SK-N-MC (cell line): ENCODE measurements at regions not wholly inside any gene's neighbourhood (a gene's known extent, or its start where the extent isn't known, plus 50 kb on each side); places are given as distances from the start of the nearest gene placed in this dataset.

ENCODE experiments used
- DNase-seq: peaks from one replicate; pipeline ENCODE4 v3.0.0-alpha.2; 2011; ENCODE audit warnings: low read depth, low spot score
- H3K27ac ChIP-seq: fragments of 200-600 bp; sonication (generic); 2 replicates; pipeline ENCODE4 v1.5.1; 2016; ENCODE audit warnings: mixed run types
- H3K36me3 ChIP-seq: fragments of 200-600 bp; sonication (generic); 2 replicates; pipeline ENCODE4 v1.6.1; 2017; ENCODE audit warnings: antibody characterized with exemption, low read length, mixed read lengths; ENCODE audit not compliant: insufficient read depth
- H3K4me3 ChIP-seq: fragments of 200-600 bp; sonication (generic); 2 replicates; pipeline ENCODE4 v1.5.1; 2016
- H3K9ac ChIP-seq: fragments of 200-600 bp; sonication (generic); 2 replicates; pipeline ENCODE4 v1.8.0; 2017; ENCODE audit warnings: mixed run types, mixed read lengths; ENCODE audit not compliant: insufficient read length
- H3K9me3 ChIP-seq: fragments of 200-600 bp; sonication (generic); 2 replicates; pipeline ENCODE4 v1.6.1; 2017; ENCODE audit warnings: low read depth, mild to moderate bottlenecking, antibody characterized with exemption, low read length, moderate library complexity, mixed read lengths
- EZH2 ChIP-seq: fragments of 200-600 bp; sonication (generic); IDR thresholded peaks from one replicate; pipeline ENCODE4 v1.6.1; 2017; ENCODE audit warnings: antibody characterized with exemption
- FOXP2 ChIP-seq: optimal IDR thresholded peaks from 2 replicates; pipeline ENCODE3; 2011; ENCODE audit warnings: mild to moderate bottlenecking, moderate library complexity; ENCODE audit not compliant: insufficient read depth; ENCODE audit errors: extremely low read length, control extremely low read depth
- POLR2AphosphoS5 ChIP-seq: IDR thresholded peaks from 2 replicates; pipeline ENCODE4 v1.6.1; 2012; ENCODE audit warnings: mild to moderate bottlenecking, low read depth, low read length, borderline replicate concordance

DNA sequence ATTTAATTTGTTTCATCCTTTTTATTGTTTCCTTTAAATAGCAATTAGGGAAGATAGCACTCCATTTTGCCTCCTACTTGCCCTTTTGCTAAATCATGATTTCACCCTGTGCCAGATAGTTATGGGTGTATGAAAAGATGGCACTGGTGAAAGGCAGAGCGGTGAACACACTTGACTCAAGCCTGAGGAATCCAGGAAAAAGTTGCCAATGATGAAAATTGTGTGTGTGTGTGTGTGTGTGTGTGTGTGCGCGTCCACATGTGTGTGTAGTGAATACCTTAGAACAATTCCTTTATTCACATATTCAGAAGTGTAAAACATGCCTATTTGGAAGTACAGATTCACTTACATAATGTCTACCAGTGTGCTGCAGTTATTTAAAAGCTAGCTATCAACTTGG, 123.8 kb downstream of the PTCSC3 start:
- no peak overlapping the region for H3K27ac ChIP-seq
- H3K9me3 ChIP-seq = no peaks in the 10 kb centered on the region
- no peak for TF ChIP-seq EZH2
- TF ChIP-seq POLR2AphosphoS5 = no peak
- no peak for TF ChIP-seq FOXP2
- no peak for DNase-seq
- no peak overlapping the region for H3K4me3 ChIP-seq
- H3K9ac ChIP-seq = no peak overlapping the region
- no peaks in the 10 kb centered on the region for H3K36me3 ChIP-seq

DNA sequence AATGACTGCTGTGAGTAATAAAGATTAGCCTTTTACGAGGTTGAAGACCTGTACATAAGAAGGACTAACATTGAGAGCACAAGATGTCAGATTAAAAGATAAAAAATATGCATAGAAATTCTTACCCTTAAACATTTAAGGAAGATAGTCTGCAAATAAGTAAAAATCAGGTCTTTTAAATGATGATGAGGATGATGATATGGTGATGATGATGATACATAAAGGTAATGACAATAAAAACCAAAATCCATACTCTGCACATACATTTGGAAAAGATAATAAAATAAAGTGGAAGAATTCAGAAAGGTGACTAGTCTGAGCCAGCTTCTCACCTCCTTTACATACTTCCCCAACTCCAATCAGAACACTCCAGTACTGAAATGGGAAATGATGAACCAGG, 124.5 kb downstream of the PTCSC3 start:
- Histone ChIP-seq H3K27ac (no peak overlapping the region), H3K9me3 (no peaks in the 10 kb centered on the region), H3K4me3 (no peak overlapping the region), H3K36me3 (no peaks in the 10 kb centered on the region), H3K9ac (no peak overlapping the region)
- no peak for DNase-seq
- TF ChIP-seq FOXP2 (no peak), POLR2AphosphoS5 (no peak), EZH2 (no peak)

DNA sequence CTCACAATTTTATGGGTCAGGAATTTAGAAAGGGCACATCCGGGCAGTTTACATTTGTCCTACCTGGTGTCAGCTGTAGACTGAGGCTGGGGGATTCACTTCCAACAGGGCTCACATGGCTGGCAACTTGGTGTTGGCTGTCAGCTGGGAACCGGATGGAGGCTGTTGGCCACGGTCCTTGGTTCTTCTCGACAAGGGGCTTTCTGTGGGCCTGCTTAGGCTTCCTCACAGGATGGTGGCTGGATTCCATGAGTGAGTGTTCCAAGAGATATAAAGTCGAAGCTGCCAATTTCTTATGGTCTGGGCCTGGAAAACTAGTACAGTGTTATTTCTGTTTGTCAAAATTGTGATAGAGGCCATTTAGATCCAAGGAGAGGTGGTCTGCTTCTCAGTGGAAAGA, 127.9 kb downstream of the PTCSC3 start:
- no peaks in the 10 kb centered on the region for H3K36me3 ChIP-seq
- H3K9me3 ChIP-seq = no peaks in the 10 kb centered on the region
- H3K27ac ChIP-seq = no peak overlapping the region
- TF ChIP-seq FOXP2 (no peak), EZH2 (no peak), POLR2AphosphoS5 (no peak)
- no peak overlapping the region for H3K9ac ChIP-seq
- no peak overlapping the region for H3K4me3 ChIP-seq
- DNase-seq = no peak

DNA sequence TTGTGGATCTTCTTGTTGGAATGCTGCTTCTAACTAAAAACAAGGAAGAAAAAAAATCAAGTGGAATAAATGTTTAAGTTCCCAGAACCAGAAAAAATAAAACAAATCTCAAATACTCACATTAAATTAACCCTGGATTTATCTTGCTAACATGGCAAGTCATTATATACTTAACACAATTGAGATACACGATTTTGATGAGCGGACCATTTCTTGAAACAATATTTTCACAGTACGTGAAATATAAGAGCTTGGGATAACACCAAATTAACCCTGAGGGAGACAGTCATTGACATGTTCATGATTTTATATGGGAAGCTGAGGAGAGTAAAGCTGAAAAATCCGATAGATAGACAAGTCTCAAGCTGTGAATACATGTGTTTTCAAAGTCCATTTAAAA, 128.6 kb downstream of the PTCSC3 start:
- H3K9ac ChIP-seq = no peak overlapping the region
- no peak overlapping the region for H3K27ac ChIP-seq
- no peak overlapping the region for H3K4me3 ChIP-seq
- TF ChIP-seq FOXP2 (no peak), POLR2AphosphoS5 (no peak), EZH2 (no peak)
- no peaks in the 10 kb centered on the region for H3K9me3 ChIP-seq
- no peaks in the 10 kb centered on the region for H3K36me3 ChIP-seq
- no peak for DNase-seq

DNA sequence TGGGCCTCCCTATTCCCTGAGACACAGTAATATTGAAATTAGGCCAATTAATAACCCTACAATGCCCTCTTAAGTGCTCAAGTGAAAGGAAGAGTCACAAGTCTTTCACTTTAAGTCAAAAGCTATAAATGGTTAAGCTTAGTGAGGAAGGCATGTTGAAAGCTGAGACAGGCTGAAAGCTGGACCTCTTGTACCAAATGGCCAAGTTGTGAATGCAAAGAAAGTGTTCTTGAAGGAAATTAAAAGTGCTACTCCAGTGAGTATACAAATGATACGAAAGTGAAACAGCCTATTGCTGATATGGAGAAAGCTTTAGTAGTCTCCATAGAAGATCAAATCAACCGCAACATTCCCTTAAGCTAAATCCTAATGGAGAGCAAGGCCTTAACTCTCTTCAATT, 140.8 kb downstream of the PTCSC3 start:
- Histone ChIP-seq H3K9ac (no peak overlapping the region), H3K27ac (no peak overlapping the region), H3K9me3 (no peaks in the 10 kb centered on the region), H3K36me3 (no peaks in the 10 kb centered on the region), H3K4me3 (no peak overlapping the region)
- TF ChIP-seq POLR2AphosphoS5 (no peak), EZH2 (no peak), FOXP2 (no peak)
- DNase-seq = no peak

DNA sequence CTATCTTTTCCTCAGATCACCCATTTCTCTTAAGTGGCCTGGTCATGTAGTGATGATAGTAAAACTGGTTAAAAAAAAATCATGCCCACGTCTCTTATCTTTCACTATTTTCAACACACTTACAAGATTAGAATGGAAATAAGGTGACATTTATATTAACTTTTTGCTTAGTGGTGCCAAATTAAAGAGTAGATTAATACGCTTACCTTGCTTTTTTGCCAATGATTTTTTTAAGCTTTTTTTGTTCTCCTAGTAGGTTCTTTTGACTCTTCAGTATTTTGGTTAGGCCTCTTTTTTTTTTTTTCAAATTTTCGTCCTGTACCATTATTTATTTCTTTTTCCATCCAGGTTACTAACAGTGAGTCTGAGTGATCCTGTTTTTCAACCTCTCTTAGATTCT, 147.9 kb downstream of the PTCSC3 start:
- DNase-seq = no peak
- no peak overlapping the region for H3K9ac ChIP-seq
- no peak for TF ChIP-seq POLR2AphosphoS5
- no peak for TF ChIP-seq FOXP2
- no peak for TF ChIP-seq EZH2
- no peak overlapping the region for H3K27ac ChIP-seq
- no peak overlapping the region for H3K4me3 ChIP-seq
- no peaks in the 10 kb centered on the region for H3K36me3 ChIP-seq
- no peaks in the 10 kb centered on the region for H3K9me3 ChIP-seq

DNA sequence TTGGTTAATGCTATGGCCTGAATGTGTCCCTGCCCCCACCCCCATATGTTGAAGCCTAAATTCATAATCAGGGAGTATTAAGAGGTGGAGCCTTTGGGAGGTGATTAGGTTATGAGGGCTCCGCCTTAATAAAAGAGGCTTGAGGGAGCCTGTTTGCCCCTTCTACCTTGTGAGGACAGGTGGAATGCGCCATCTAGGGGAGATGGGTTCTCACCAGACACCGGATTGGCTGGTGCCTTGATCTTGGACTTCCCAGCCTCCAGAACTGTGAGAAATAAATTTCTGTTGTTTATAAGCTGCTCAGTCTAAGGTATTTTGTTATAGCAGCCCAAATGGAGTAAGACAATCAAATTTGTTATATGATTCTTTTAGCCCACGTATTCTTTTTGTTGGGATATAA, 148.3 kb downstream of the PTCSC3 start:
- no peak overlapping the region for H3K4me3 ChIP-seq
- no peak for TF ChIP-seq FOXP2
- TF ChIP-seq POLR2AphosphoS5 = no peak
- no peak for TF ChIP-seq EZH2
- DNase-seq = no peak
- H3K36me3 ChIP-seq = no peaks in the 10 kb centered on the region
- no peak overlapping the region for H3K27ac ChIP-seq
- H3K9ac ChIP-seq = no peak overlapping the region
- H3K9me3 ChIP-seq = no peaks in the 10 kb centered on the region

DNA sequence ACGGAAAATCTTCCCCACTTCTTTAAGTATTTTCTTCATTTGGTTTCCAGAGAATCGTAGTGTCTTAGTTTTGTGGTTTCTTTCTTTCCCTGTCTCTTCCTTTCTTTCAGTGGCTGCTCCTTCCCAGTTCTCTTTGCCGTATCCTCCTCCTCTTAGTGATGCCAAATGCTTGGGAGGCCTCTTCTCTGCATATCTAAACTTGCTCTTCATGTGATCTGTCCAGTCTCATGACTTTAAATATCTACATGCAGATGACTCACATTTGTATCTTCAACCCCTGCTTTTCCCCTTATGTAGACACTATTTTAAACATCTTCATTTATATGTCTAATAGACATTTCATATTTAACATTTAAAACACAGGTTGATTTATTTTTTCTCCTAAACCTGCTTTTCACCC, 149.2 kb downstream of the PTCSC3 start:
- H3K36me3 ChIP-seq = no peaks in the 10 kb centered on the region
- H3K4me3 ChIP-seq = no peak overlapping the region
- no peaks in the 10 kb centered on the region for H3K9me3 ChIP-seq
- TF ChIP-seq FOXP2 (no peak), EZH2 (no peak), POLR2AphosphoS5 (no peak)
- no peak overlapping the region for H3K9ac ChIP-seq
- DNase-seq = no peak
- H3K27ac ChIP-seq = no peak overlapping the region

DNA sequence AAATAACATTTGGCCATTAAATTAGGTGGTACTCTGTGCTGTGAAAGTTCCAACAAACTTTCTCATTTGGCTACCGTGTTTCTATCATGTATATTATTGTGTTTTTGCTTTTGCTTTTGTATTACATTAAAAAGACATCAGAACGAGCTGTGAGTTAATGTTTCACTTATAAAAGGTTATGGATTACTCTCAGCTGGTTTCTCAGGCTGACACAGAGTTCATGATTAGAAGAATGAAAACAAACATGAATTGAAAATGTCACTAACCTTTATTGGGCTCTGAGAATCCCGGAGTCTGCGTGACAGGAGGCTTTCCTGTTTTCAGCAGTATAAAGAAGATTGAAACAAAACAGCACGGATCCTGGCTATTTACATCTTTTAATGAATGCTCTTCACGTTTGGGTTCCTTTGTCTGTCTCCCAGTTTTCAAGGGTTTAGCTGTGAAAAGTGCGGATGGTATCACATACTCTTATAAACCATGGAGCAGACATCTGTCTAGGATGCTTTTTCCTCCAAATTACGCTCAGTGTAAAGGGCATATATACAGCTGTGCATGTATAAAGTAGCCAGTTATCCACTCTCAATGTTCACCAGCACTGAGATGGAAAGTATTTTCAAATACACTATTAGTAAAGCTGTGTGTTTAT, 153.6 kb downstream of the PTCSC3 start:
- no peak overlapping the region for H3K27ac ChIP-seq
- H3K36me3 ChIP-seq = no peaks in the 10 kb centered on the region
- no peak for DNase-seq
- H3K9me3 ChIP-seq = no peaks in the 10 kb centered on the region
- no peak overlapping the region for H3K9ac ChIP-seq
- TF ChIP-seq POLR2AphosphoS5 = no peak
- no peak for TF ChIP-seq EZH2
- no peak for TF ChIP-seq FOXP2
- H3K4me3 ChIP-seq = no peak overlapping the region
